K562 (cell line): ENCODE measurements at regions not wholly inside any gene's neighbourhood (a gene's known extent, or its start where the extent isn't known, plus 50 kb on each side); places are given as distances from the start of the nearest gene placed in this dataset.

Experiments
- ATAC-seq: fragments of 200-7000 bp; cut with Tn5 transposase; 3 replicates; pipeline ENCODE4 v1.9.1; 2020; ENCODE audit warnings: moderate library complexity
- BruUV-seq: library from RNA; stranded (reverse); fragments of 400-500 nt; replicated peaks from 2 replicates; lab custom pipeline; 2021; lab: Mats Ljungman, UMichigan
- CTCF ChIA-PET: fragments of 300-600 bp; formaldehyde crosslinking; extraction: SDS; loops from one replicate; lab custom pipeline; 2021; ENCODE audit warnings: low intra/inter-chr PET ratio; lab: Yijun Ruan, JAX
- POLR2A ChIA-PET: fragments of 300-600, 350-650 bp; sonication (Branson Sonifier 250); formaldehyde crosslinking; extraction: SDS; loops from one replicate; lab custom pipeline; 2021; ENCODE audit warnings: antibody characterized with exemption, inconsistent platforms; lab: Yijun Ruan, JAX
- DNase-seq, 4 experiments: peaks; one replicate each; pipeline versions ENCODE4 v3.0.0 to v3.0.0-alpha.2; 2011 to 2018; ENCODE audit warnings: low spot score in 3 of 4, mixed read lengths in 3 of 4; ENCODE audit errors: extremely low read depth in 1 of 4
- FAIRE-seq: peaks from 2 replicates; lab custom pipeline; 2011; peaks lifted over from hg19 to GRCh38; lab: Jason Lieb, UNC
- H2AFZ ChIP-seq: 2 replicates; pipeline ENCODE4 v1.6.0; 2011; ENCODE audit warnings: low read depth, low read length, control low read depth, inconsistent platforms
- H3K27ac ChIP-seq: fragments of 200-600 bp; 3 replicates; pipeline ENCODE4 v1.8.0; 2011; ENCODE audit warnings: low read depth, mild to moderate bottlenecking, control low read depth, inconsistent platforms, low read length, moderate library complexity, mixed read lengths; ENCODE audit errors: extremely low read depth
- H3K27me3 ChIP-seq, 2 experiments: fragments of 300-600 bp in 1 of 2; 2 replicates in 1 of 2; 3 replicates in 1 of 2; pipeline versions ENCODE4 v1.6.0 to v1.8.0; 2011; ENCODE audit warnings: inconsistent platforms in 2 of 2, low read length in 2 of 2, mild to moderate bottlenecking in 1 of 2, mixed read lengths in 1 of 2, moderate library complexity in 1 of 2; ENCODE audit not compliant: control insufficient read depth in 2 of 2, insufficient read depth in 2 of 2
- H3K36me3 ChIP-seq: fragments of 300-600 bp; 3 replicates; pipeline ENCODE4 v1.8.0; 2011; ENCODE audit warnings: mild to moderate bottlenecking, low read length, inconsistent platforms; ENCODE audit not compliant: control insufficient read depth, insufficient read depth
- H3K4me1 ChIP-seq, 2 experiments: fragments of 200-600 bp in 1 of 2; replicated peaks in 1 of 2; 2 replicates in 1 of 2; 3 replicates in 1 of 2; pipeline versions ENCODE4 v1.5.1 to v1.8.0; 2011; ENCODE audit warnings: inconsistent platforms in 2 of 2, low read length in 2 of 2, mild to moderate bottlenecking in 1 of 2, mixed read lengths in 1 of 2, moderate library complexity in 1 of 2; ENCODE audit not compliant: control insufficient read depth in 2 of 2, insufficient read depth in 2 of 2
- H3K4me2 ChIP-seq: 2 replicates; pipeline ENCODE4 v1.6.1; 2011; ENCODE audit warnings: low read length, control low read depth, inconsistent platforms, mixed read lengths; ENCODE audit not compliant: insufficient read depth
- H3K4me3 ChIP-seq: fragments of 200-600 bp; sonication (generic), shearing (Covaris generic); 2 replicates; pipeline ENCODE4 v1.5.1; 2016; ENCODE audit warnings: control low read depth, inconsistent platforms
- H3K79me2 ChIP-seq: fragments of 200-600 bp; 3 replicates; pipeline ENCODE4 v1.8.0; 2011; ENCODE audit warnings: low read length, inconsistent platforms; ENCODE audit not compliant: control insufficient read depth, insufficient read depth
- H3K9ac ChIP-seq, 2 experiments: 2 replicates each; pipeline versions ENCODE4 v1.6.0 to v1.6.1; 2011; ENCODE audit warnings: low read depth in 2 of 2, low read length in 2 of 2, control low read depth in 1 of 2, inconsistent platforms in 1 of 2, mild to moderate bottlenecking in 1 of 2, mixed read lengths in 1 of 2; ENCODE audit not compliant: insufficient read depth in 1 of 2
- H3K9me1 ChIP-seq: one replicate; pipeline ENCODE4 v1.6.0; 2011; ENCODE audit warnings: inconsistent platforms, mild to moderate bottlenecking, low read length, moderate library complexity; ENCODE audit not compliant: control insufficient read depth, insufficient read depth
- H3K9me3 ChIP-seq: replicated peaks from 2 replicates; pipeline ENCODE4 v1.5.1; 2011; ENCODE audit warnings: low read depth, low read length, inconsistent platforms; ENCODE audit not compliant: control insufficient read depth, insufficient read depth
- H4K20me1 ChIP-seq: replicated peaks from 2 replicates; pipeline ENCODE4 v1.6.1; 2011; ENCODE audit warnings: low read length, inconsistent platforms, mixed read lengths; ENCODE audit not compliant: control insufficient read depth, insufficient read depth
- BMI1 ChIP-seq: fragments of 150-350 bp; IDR thresholded peaks from 2 replicates; pipeline ENCODE4 v1.6.1; 2014; ENCODE audit warnings: low read length
- BRD4 ChIP-seq: fragments of 200-600 bp; sonication (generic); IDR thresholded peaks from 2 replicates; pipeline ENCODE4 v1.6.1; 2017; ENCODE audit warnings: inconsistent platforms
- CSDE1 ChIP-seq, 2 experiments: fragments of 450-650 bp; IDR thresholded peaks; 2 replicates each; pipeline ENCODE4 v1.6.1; 2016; ENCODE audit warnings: mild to moderate bottlenecking in 1 of 2
- FIP1L1 ChIP-seq: fragments of 200-400 bp; formaldehyde crosslinking; IDR thresholded peaks from 2 replicates; pipeline ENCODE4 v1.6.1; 2018; ENCODE audit warnings: mild to moderate bottlenecking, low read depth, low read length; ENCODE audit not compliant: poor library complexity, severe bottlenecking
- GATAD2B ChIP-seq: fragments of 450-650 bp; IDR thresholded peaks from 2 replicates; pipeline ENCODE4 v1.6.1; 2017; ENCODE audit warnings: mild to moderate bottlenecking, borderline replicate concordance
- HDGF ChIP-seq: fragments of 450-650 bp; IDR thresholded peaks from 2 replicates; pipeline ENCODE4 v1.6.1; 2016
- LCOR ChIP-seq: sonication (generic); formaldehyde crosslinking; IDR thresholded peaks from 2 replicates; pipeline ENCODE4 v1.8.0; 2022; ENCODE audit warnings: mild to moderate bottlenecking, missing genetic modification reagents
- NFRKB ChIP-seq: fragments of 450-650 bp; IDR thresholded peaks from 2 replicates; pipeline ENCODE4 v1.6.1; 2016; ENCODE audit warnings: low read depth
- PRPF4 ChIP-seq: fragments of 200-400 bp; formaldehyde crosslinking; IDR thresholded peaks from one replicate; pipeline ENCODE4 v1.6.1; 2017; ENCODE audit warnings: low read length, low read depth, mild to moderate bottlenecking; ENCODE audit not compliant: insufficient read depth, poor library complexity, severe bottlenecking
- RBFOX2 ChIP-seq: fragments of 200-400 bp; formaldehyde crosslinking; IDR thresholded peaks from 2 replicates; pipeline ENCODE4 v1.6.1; 2017; ENCODE audit warnings: low read depth, mild to moderate bottlenecking, low read length, moderate library complexity
- RNF219 ChIP-seq: fragments of 250-450 bp; sonication (Bioruptor Pico); IDR thresholded peaks from 2 replicates; pipeline ENCODE4 v1.5.0; 2022; ENCODE audit warnings: mild to moderate bottlenecking
- SFPQ ChIP-seq: fragments of 200-400 bp; formaldehyde crosslinking; IDR thresholded peaks from 2 replicates; pipeline ENCODE4 v1.6.1; 2017; ENCODE audit warnings: mild to moderate bottlenecking, low read depth, low read length, moderate library complexity
- TEAD4 ChIP-seq, 2 experiments: sonication (generic) in 1 of 2; formaldehyde crosslinking in 1 of 2; IDR thresholded peaks; 2 replicates each; pipeline versions ENCODE4 v1.6.1 to v1.8.0; 2012 to 2022; ENCODE audit warnings: borderline replicate concordance in 1 of 2, inconsistent platforms in 1 of 2, low read length in 1 of 2, mild to moderate bottlenecking in 1 of 2, missing genetic modification reagents in 1 of 2
- THAP7 ChIP-seq: fragments of 250-450 bp; sonication (Bioruptor Pico); IDR thresholded peaks from 2 replicates; pipeline ENCODE4 v1.5.0; 2021
- ZNF232 ChIP-seq: sonication (generic); formaldehyde crosslinking; IDR thresholded peaks from 2 replicates; pipeline ENCODE4 v1.8.0; 2022; ENCODE audit warnings: mild to moderate bottlenecking, missing genetic modification reagents
- ZNF699 ChIP-seq: fragments of 250-450 bp; sonication (Bioruptor Pico); IDR thresholded peaks from 2 replicates; pipeline ENCODE4 v1.8.0; 2021; ENCODE audit warnings: mild to moderate bottlenecking, moderate library complexity; ENCODE audit not compliant: insufficient replicate concordance
- WGBS: fragments of 100-300 bp; shearing (Covaris generic); methylation state at CpG from one replicate; pipeline ENCODE4 v1.1.6; 2016; ENCODE audit warnings: low coverage, mixed read lengths; ENCODE audit not compliant: insufficient coverage; ENCODE audit errors: missing lambda C conversion rate; 5-methylcytosine and 5-hydroxymethylcytosine counted together
- in situ Hi-C: fragments of 300-500 bp; cut with MboI; formaldehyde crosslinking; loops from 4 replicates; pipeline ENCODE4 v1.15.0; 2018; ENCODE audit warnings: inconsistent platforms, mixed read lengths
- intact Hi-C: fragments of 100-400 bp; cut with micrococcal nuclease; formaldehyde crosslinking; loops from 2 replicates; pipeline ENCODE4 v1.14.2; 2022

GRCh38 chr10:90983914-90984549 is 63.1 kb upstream of the ANKRD1 start:
- no peaks in the 10 kb centered on the region for H3K79me2 ChIP-seq
- no peak overlapping the region for H3K27ac ChIP-seq
- TF ChIP-seq ZNF232 (no peak), NFRKB (no peak), PRPF4 (no peak), BMI1 (no peak), THAP7 (no peak), SFPQ (no peak), BRD4 (no peak), FIP1L1 (no peak), RNF219 (CRISPR knock-in tag) (no peak), CSDE1 (IDR thresholded peaks at IDR 0.05) (no peak), LCOR (CRISPR knock-in tag) (no peak), RBFOX2 (no peak), TEAD4 (IDR thresholded peaks at IDR 0.05; ENCODE audit: low read length) (no peak), TEAD4 (CRISPR knock-in tag; IDR thresholded peaks at IDR 0.05; ENCODE audit: borderline replicate concordance) (no peak), ZNF699 (CRISPR knock-in tag) (no peak), GATAD2B (no peak), HDGF (no peak)
- intact Hi-C loops: no loop called here
- BruUV-seq: no TSS peak
- DNase-seq (no peak), ATAC-seq (no peak), FAIRE-seq (no peak)
- POLR2A ChIA-PET: interaction anchor here (0.6 kb wide), 1 partner anchor 131 kb away, joined by 3 read pairs; no protein-coding TSS in a partner anchor
- H3K4me2 ChIP-seq: no peak overlapping the region
- H4K20me1 ChIP-seq: no peaks in the 10 kb centered on the region
- no peak overlapping the region for H3K4me3 ChIP-seq
- H3K9me3 ChIP-seq: no peaks in the 10 kb centered on the region
- H3K9me1 ChIP-seq: no peaks in the 10 kb centered on the region
- H3K27me3 ChIP-seq: peaks cover 0 to 5% of the 10 kb centered on the region in 2 experiments; a peak in 2 of 5 replicates
- 0% methylated on average over 6 of the region's 6 CpGs for WGBS
- H3K9ac ChIP-seq: no peak overlapping the region
- in situ Hi-C loops: no loop called here
- H3K4me1 ChIP-seq: no peaks in the 10 kb centered on the region
- CTCF ChIA-PET: no interaction called here
- no peaks in the 10 kb centered on the region for H3K36me3 ChIP-seq
- H2AFZ ChIP-seq: no peak overlapping the region
